ENCODE measurements at regions not wholly inside any gene's neighbourhood (a gene's known extent, or its start where the extent isn't known, plus 50 kb on each side); places are given as distances from the start of the nearest gene placed in this dataset.
"Not testable (repeated sequence)": the region's sequence is repeated elsewhere in the genome, so short reads cannot be mapped to it uniquely, and the experiment has no call there.

DNA sequence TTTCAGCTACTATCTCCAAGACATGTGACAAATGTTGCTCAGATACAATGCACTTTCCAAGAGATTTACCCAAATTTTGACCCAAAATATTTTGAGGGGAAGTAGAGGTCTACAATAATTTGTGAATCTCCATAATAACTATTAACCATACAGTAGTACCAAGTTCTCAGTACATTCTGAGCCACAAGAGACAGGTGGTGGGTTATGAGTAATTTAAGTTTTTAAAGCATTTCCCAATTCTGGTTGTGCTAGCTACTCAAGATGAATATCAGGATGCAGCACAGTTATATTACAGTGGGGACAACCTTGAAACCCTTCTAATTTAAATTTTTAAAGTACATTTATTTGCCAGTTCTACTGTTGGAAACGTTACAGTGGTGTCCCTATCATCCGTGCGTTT is 92.2 kb upstream of the MITF start:
- DNase-seq, result no peak

DNA sequence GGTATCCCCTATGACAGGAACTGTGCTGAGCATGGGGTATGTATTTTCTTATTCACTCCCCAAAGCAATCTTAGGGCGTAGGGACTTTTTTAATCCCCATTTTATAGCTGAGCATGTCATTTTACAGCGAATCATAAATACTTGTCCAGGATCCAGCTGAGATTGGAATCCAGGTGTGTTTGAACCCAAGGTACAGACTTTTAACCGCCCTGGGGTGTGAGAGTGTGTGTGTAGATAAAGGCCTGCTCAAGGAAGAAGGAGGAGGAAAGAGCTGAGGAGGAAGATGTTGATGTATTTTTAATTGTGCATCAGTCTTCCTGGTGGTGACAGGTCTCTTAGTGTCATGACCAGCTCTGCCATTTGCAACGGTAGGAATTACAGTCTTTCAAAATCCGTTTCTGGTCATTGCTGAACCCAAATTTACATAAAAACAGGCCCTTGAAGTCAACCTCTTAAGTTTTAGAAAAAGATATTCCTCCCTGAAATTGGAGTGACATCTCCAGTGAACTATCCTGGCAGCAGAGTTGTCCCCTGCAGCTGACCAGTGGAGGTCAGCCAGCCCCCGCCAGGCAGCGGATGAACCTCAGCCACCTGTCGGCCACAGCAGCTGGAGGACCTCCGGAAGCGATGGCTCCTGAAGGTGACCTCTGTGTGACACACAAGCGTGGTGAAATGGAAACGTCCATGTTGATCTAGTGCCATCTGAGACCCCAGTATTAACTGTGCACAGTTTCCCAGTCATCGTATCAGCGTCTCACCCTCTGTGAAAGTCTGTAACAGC is 92.8 kb upstream of the MITF start:
- no peak for DNase-seq

DNA sequence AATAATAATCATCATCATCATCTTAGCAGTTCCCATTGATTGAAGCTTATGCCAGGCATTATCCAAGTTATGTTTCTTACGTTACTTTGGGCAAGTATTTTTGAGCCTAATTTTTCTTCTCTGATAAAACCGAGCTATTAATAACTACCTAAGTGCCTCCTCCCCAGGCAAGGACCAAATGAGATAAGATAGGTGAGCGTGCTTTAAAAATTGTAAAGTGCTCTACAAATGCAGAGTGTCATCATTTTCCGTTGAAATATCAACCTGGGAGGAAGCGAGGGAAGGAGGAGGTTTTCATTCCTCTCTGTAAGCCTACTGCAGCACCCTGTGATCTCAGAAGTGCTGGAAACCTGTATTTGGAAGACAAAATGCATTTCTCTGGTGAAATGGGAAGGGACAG is 96.7 kb upstream of the MITF start:
- DNase-seq, result no peak

DNA sequence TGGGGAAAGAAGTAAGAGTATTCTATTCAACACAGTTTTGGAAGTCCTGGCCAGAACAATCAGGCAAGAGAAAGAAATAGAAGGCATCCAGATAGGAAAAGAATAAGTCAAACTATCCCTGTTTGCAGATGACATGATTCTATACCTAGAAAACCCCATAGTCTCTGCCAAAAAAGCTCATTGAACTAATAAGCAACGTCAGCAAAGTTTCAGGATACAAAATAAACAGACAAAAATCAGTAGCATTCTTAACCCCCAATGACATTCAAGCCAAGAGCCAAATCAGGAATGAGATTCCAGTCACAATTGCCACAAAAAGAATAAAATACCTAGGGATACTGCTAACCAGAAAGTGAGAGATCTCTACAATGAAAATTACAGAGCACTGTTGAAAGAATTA is 99.4 kb upstream of the MITF start:
- DNase-seq, result no peak

DNA sequence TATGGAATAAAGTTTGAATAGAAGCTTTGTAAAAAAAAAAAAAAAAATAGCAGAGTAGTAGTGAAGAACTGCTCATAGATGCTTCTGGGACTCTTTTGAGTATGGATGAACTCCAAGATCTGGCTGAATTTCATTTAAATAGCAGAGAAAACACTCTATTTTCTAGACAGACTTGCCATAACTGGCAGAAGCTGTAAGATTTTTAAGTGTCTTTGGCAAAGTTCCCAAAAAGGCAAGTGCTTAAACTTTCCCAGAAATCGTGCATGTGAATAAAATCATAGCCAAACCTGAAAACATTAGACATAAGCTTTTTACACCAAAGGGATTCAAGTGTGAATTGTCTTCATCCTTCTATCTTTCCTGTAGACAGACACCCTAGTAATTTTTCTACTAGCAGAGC is 110.3 kb upstream of the MITF start:
- no peak for DNase-seq

DNA sequence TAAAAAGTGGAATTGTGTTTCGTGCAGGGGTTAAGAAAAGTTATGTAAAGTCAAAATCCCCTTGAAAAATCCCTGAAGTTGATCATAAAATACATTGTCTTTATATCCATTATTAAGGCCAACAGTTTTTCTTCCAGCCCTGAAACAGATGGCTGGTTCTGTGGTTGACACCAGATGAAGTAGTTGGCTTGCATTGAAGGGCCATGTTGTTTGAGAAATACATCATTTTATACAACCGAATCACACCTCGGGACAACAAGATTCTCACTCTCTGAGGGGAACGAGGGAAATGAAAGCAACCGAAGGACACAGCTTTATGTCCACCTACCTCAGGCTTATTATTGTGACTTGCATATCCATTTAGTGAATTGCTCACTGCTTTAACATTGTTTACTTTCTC is 126.0 kb upstream of the MITF start:
- DNase-seq, result no peak

DNA sequence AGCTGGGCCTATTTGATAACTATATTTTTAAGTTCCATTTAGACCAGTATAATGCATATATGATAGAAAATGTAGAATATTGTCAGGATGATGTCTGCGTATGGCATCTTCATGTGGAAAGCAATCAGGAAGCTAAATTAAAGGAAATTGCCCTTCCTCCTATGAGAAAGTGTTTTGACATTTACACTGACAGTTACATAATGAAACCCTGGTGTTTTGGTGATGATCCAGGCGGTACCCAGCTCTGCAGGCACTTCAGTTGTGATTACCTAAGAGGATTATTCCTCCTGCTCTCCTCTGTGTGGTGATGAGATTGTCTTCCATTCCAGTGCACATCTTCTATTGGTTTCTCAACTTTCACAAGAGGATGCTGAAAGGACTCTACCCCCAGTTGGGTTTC is 126.5 kb upstream of the MITF start:
- no peak for DNase-seq

DNA sequence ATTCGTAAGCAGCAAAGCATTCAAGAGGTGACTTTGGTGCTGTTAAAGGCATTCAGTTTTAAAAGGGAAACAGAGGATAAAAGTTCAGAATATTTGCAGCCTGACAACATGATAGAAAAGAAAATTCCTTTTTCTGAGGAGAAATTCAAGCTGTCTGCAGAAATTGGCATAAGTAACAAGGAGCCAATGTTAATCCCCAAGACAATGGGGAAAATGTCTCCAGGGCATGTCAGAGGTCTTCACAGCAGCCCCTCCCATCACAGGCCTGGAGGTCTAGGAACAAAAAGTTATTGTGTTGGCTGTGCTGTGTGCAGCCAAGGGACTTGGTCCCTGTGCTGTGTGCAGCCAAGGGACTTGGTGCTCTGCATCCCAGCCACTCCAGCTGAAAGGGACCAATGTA is 129.7 kb upstream of the MITF start:
- DNase-seq, result not testable (repeated sequence)

DNA sequence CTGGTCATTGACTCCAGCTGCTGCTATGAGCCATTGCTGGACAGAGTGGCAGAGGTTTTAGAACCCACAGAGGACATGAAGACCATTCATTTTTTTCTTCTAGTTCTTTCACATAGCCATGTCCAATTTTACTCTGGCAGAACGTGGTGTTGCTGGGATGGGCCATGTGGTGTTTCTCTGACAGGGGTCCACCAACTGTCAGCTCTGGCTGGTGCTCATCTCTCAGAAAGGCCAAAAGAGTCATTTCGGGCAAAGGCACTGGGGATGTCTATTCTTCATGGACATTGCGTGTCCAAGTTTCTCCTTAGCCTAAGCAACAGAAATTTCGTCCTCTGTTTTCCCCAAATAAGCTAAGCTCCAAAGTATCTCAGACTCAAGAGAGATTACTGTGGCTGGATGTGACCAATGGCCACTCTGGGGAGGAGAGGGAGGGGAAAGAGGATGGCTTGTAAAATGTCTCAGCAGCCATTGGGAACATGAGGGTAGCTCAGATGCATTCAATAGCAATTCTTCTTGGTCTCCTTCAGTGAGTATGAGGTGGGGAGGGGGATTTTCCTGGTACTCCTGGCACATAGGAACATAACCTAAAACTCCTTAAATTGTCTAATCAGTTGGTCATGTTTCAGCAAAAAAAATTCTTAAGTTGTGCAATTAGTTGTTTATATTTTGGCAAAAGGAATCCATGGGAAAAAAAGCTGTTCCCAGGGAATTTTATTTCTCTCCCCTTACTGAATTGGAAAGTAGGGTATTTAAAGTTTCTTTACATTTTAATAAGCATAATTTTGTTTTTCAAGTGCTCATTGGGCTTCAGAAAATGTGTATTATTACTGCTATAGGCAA is 131.6 kb upstream of the MITF start:
- no peak for DNase-seq

DNA sequence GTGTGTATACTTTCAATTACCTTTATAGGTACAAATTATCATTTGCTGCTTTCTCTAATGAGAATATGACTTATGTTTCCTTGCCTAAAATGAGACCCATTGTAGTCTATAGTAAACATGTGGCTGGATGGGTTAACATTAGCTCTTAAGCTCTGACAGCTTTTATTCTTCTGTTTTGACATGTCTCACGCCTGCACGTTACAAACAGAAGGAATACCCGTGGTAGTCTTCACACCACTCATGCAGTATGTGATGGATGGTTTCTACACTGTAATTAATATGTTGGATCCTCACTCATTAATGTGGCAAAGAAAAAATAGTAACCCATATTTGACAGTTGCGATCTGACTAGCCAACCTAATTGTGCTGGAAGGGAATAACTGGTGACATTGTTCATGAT is 133.4 kb upstream of the MITF start:
- DNase-seq, result no peak

DNA sequence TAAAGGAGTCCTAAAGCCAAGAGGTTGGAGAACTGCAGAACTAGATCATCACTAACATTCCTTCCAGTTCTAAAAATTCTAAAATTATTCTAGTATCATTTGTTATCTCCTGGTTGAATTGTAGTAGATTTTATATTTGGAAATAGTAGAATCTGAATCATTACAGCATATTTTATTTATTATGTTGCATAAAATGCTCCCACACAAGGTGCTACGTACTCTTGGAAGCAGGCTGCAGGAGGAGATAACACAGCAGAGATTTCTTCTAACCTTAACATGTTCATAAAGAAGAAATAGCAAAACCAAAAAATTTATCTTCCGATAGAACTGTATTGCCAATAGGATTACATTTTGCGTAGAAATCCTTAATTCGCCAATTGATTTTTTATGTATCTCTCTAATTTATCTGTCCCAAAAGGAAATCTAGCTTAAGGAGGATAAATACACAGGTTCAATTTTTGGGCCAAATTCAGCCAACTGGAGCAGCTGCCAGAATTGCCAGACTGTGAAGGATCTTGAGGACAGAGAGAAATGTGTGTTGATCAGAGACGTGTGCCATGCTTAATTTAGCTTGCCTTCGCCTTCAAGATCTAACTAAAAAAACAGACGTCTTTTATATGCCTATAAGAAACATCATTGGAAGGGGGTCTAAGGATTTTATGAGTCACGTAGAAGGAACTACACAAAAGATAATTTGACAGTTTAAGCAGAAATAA is 134.4 kb upstream of the MITF start:
- DNase-seq, result no peak

DNA sequence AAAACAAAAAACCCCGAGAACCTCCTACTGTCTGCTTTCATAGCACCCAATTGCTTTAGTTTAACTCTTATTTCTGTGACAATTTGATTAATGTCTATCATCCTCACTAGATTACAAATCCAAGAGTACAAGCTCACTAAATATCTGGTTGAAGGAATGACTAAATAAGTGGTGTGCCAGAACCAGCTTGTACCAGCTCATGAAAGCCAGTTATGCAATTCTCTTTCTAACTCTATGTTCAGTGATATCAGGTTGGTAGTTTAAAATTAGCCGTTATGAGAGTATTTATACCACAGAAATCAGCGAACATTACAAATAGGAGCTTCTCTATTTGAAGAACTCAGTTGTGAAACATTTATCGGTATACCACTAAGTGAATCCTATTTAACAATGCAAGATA is 137.2 kb upstream of the MITF start:
- no peak for DNase-seq

DNA sequence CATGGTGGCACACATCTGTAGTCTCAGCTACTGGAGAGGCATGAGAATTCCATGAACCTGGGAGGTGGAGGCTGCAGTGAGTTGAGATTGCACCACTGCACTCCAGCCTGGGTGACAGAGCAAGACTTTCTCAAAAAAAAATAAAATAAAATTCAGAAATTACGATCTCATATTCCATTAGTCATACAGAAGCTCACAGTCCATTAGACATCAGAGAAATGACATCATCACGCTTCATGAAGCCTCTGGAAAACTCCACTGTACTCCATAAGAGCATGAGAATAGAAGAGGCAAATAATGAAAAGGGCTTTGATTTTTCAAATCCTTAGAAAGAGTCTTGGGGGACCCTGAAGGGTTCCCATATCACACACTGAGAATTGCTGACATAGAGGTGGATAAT is 145.0 kb upstream of the MITF start:
- DNase-seq, result no peak

DNA sequence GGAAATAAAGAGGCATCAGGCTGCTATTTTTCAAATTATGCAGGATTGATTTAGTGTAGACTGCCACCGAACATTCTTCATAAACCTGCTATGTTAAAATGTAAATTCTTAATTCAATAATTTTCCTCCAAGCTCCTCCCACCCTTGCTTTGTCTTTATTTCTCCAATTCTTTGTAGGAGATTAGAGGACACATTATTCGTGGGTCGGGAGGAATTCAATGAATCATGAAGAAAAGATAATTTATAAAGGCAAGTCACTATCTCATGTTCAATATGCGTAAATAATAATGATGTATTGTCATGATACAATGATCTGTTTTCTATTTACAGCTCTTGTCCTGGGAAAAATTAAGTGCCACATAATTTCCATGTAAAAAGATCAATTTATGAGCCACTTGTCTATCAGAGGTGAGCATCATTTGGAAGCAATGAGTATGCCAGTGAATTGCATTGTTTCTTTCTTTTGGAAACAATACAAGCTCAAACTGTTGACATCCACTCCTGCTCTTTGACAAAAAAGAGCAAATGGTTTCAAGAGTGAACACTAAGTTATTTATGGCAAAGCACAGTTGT is 148.0 kb upstream of the MITF start:
- no peak for DNase-seq

DNA sequence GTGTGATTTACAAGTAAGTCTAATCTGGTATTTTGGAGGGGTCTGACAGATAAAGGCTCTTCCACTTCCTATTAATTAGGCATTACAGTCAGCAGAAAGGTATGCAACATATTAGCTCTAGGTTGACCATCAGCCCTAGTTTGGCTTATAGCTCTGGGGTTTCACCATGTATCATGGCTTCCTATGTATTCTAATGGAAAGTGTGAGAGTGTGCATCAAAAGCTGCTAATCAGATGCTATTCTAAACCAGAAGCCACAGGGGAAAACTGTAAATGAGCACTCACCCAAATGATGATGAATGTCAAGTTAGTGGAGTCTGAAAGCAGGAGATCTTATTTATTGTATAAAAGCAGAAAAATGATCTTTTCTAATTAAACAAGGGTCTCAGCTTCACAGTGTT is 149.2 kb upstream of the MITF start:
- DNase-seq, result no peak

DNA sequence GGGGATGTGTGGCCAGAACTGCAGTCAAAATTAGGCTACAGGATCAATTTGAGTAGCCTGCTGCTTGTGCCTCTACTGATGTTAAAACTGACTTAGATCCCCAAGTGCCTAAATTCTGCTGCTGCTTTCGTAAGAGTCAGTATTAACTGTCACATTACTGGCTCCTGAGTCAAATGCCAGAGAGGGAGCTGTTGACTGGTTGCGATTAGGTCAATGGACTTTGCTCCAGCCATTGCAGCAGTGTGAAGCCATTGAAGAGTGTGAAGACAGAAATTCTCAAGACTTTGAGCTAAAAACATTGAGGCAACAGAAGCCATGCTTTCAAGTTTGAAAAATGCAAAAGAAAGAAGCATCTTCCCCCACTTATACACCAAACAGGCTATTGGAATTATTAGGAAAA is 151.1 kb upstream of the MITF start:
- no peak for DNase-seq

DNA sequence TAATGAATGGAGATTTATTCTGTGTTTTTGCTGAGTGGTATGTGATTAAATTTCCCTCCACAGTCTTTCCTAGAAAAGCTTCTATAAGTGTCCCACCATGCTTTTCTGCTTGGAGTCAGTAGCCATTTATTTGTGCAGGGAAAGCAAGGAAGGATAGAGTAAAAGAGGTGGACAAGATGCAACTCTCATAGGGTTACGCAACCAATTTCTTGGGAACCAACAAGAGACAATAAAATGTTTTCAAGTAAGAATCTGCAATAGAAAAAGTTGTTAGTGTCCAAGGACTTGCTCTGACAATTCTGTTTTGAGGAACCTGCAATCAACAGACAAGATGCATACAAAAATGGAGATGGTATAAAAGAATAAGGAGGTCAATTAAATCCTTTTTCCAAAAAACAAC is 153.8 kb upstream of the MITF start:
- DNase-seq, result no peak

DNA sequence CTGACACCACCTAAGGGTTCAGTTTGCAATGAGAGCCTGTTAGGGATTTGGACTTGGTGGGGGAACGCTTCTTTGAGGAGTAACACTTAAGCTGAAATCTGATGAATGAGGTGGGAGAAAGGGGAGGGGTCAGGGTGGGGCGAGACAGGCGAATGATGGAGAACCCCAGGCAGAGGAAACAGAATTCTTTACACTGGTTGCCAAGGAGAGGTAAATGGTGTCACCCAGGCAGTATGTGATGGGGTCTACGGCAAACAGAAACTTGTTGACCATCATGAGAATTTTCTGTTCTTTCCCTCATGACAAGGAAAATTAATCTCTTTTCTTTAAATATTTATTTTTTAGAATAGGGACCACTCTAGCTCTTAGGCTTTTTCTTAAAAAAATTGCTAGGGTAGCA is 157.2 kb upstream of the MITF start:
- no peak for DNase-seq

DNA sequence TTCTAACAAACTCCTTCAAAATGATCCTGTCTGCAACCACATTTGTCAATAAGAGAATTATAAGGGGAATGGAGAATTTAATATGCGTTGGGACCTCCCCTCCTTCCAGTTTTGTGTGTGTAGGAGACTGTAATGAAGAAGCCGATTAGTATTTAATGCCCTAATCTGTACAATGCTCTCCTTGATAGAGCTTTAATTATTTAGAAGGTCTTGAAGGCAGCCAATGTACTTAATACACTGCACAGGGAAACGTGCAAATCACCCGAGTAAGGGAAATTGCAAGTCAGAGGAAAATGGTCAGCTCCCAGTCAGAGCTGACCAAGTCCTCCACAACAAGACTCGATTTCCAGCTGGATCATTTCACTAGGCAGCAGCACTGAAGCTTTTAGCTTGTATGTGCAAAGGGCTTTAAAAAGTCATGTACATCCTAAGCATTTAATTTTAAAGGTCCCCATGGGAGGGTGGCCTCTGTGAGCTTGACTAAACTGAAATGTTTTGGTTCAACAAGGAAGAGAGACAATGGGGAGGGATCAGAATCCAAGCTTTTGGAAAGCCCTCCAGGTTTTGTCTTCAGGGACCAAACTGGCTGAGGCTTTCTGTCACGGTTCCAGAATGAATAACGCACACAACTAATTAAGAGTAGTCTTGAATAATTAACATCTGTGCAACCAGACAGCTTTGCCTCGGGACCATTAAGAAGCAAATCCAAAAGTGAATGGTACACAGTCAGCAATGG is 159.8 kb upstream of the MITF start:
- no peak for DNase-seq

DNA sequence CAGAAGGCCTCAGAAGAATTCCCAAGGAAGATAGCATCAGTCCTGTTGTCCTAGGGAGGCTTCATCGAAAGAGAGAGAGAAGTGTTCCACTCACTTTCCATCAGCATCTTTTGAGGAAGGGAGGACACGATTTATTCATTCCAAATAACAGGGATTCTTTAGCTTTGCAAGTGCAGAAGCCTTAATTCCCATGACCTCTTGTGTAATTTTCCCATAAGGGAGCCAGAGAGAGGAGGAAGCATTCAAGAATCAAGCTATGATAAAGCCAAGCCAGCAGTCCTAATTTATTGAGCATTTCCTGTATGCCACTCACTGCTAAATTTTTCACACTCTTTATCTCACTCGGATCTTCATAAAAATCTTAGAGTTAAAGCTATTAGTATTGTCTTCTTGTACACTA is 169.7 kb upstream of the MITF start:
- no peak for DNase-seq

DNA sequence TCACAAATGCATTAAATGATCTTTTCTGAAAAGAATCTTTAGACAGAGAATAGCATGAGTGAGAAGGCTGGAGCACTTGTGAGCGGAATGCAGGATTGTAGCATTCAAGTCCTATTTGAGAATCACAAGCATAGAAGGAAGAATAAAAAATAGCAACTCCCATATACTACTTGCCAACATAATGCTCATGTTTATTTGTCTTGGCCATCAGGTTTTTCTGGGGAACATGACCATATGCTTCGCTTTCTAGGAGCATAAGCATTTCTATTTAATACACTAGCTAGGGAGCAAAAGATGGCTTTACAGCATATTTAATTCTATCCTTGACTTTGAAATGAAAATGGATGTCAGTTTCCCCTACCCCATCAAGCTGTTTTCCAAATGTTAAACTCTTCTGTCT is 170.3 kb upstream of the MITF start:
- no peak for DNase-seq

DNA sequence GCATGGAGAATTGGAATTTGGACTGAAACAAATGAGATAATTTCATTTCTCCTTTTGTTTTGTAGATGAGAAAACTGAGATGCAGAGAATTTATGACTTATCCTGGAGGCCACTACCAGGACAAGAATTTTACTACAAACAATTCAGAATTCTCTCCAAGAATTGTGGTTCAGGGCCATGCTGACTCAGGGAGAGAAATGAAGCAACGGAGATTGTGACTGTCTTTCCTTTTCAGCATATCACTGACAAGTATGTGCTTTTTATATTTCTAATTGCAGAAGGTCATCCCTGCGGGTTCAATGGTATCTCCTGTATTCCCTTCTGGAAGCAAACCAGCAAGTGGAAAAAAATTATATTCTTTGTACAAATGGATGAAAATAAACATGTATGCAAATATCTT is 170.8 kb upstream of the MITF start:
- DNase-seq, result no peak

DNA sequence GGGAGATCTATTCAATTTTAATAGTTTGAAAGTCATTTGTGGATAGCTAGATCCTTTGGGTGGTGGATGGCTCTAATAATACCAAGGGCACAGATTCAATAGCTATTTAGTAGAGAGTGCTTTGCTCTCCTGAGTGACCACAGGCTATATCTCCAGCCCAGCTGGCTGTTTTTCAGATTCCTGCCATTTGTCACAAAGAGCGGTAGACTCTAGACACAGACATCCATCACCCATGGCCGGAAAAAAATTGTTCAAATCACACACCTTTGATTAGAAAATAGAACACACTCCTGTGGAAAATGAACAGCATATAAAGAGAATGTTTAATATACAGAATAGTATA is 171.6 kb upstream of the MITF start:
- DNase-seq, result no peak

Data from NCI-H1092 (cell line).